MCF 10A (cell line): ENCODE measurements at regions not wholly inside any gene's neighbourhood (a gene's known extent, or its start where the extent isn't known, plus 50 kb on each side); places are given as distances from the start of the nearest gene placed in this dataset.

ENCODE experiments used
- BruUV-seq: library from RNA; stranded (reverse); fragments of 400-500 nt; replicated peaks from 2 replicates; lab custom pipeline; 2021; lab: Mats Ljungman, UMichigan
- CTCF ChIA-PET: fragments of 300-600 bp; sonication (Branson Sonifier 250); formaldehyde crosslinking; extraction: SDS; loops from one replicate; lab custom pipeline; 2021; ENCODE audit warnings: antibody characterized with exemption, inconsistent platforms; lab: Yijun Ruan, JAX
- POLR2A ChIA-PET: fragments of 300-600, 350-650 bp; sonication (Branson Sonifier 250); formaldehyde crosslinking; extraction: SDS; loops from one replicate; lab custom pipeline; 2020; ENCODE audit warnings: antibody characterized with exemption, inconsistent platforms; lab: Yijun Ruan, JAX
- DNase-seq: peaks from one replicate; pipeline ENCODE4 v3.0.0-alpha.2; 2018; ENCODE audit not compliant: unreplicated experiment
- H3K27ac Mint-ChIP-seq: one replicate; pipeline ENCODE4 v1.8.0; 2022; ENCODE audit warnings: mild to moderate bottlenecking, low read depth, mixed read lengths; ENCODE audit not compliant: unreplicated experiment
- H3K27me3 Mint-ChIP-seq: one replicate; pipeline ENCODE4 v1.8.0; 2022; ENCODE audit warnings: mixed read lengths; ENCODE audit not compliant: insufficient read depth, unreplicated experiment
- H3K36me3 Mint-ChIP-seq: one replicate; pipeline ENCODE4 v1.8.0; 2022; ENCODE audit warnings: mild to moderate bottlenecking, moderate library complexity, mixed read lengths; ENCODE audit not compliant: insufficient read depth, unreplicated experiment
- H3K4me1 Mint-ChIP-seq: one replicate; pipeline ENCODE4 v1.8.0; 2022; ENCODE audit warnings: mixed read lengths; ENCODE audit not compliant: insufficient read depth, unreplicated experiment
- H3K4me3 Mint-ChIP-seq: one replicate; pipeline ENCODE4 v1.8.0; 2022; ENCODE audit warnings: mild to moderate bottlenecking, moderate library complexity, mixed read lengths; ENCODE audit not compliant: unreplicated experiment
- H3K9me3 Mint-ChIP-seq: one replicate; pipeline ENCODE4 v1.8.0; 2022; ENCODE audit warnings: mixed read lengths; ENCODE audit not compliant: unreplicated experiment
- intact Hi-C: fragments of 100-400 bp; cut with micrococcal nuclease; formaldehyde crosslinking; loops from 2 replicates; pipeline ENCODE4 v1.14.1; 2022
- TF ChIP-seq, protein P1 (sequence below): fragments of 200-600 bp; IDR thresholded peaks from one replicate; pipeline ENCODE4 v1.8.0; 2022; ENCODE audit warnings: antibody characterized with exemption, mild to moderate bottlenecking; ENCODE audit not compliant: unreplicated experiment

DNA sequence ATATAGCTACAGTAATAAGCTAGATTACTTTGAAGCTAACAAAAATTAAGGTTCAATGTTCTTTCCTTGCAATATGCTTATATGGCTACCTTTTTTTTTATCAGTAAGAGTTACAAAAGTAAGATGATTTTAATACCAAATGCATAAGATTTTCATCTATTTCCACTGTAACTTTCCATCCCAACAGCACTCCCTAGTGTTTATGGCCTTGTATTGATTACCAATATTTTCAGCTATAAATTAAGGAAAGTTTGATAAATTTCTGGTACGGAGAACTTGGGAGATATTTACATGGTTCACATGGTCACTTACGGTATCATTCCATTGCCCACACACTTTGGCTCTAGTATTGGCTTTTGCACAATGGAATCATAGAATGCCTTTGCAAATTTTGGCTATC lies 448.9 kb upstream of the PABPC4L start:
- ChIA-PET CTCF (interaction anchor here (0.6 kb wide), 1 partner anchor 104 kb away, joined by 3 read pairs; no protein-coding TSS in a partner anchor), POLR2A (no interaction called here)
- Mint-ChIP-seq H3K27me3 (no peaks in the 10 kb centered on the region), H3K4me3 (no peak overlapping the region), H3K27ac (no peak overlapping the region), H3K4me1 (no peaks in the 10 kb centered on the region), H3K36me3 (no peaks in the 10 kb centered on the region), H3K9me3 (no peaks in the 10 kb centered on the region)
- DNase-seq = no peak
- BruUV-seq = no TSS peak
- TF ChIP-seq, protein P1, sequence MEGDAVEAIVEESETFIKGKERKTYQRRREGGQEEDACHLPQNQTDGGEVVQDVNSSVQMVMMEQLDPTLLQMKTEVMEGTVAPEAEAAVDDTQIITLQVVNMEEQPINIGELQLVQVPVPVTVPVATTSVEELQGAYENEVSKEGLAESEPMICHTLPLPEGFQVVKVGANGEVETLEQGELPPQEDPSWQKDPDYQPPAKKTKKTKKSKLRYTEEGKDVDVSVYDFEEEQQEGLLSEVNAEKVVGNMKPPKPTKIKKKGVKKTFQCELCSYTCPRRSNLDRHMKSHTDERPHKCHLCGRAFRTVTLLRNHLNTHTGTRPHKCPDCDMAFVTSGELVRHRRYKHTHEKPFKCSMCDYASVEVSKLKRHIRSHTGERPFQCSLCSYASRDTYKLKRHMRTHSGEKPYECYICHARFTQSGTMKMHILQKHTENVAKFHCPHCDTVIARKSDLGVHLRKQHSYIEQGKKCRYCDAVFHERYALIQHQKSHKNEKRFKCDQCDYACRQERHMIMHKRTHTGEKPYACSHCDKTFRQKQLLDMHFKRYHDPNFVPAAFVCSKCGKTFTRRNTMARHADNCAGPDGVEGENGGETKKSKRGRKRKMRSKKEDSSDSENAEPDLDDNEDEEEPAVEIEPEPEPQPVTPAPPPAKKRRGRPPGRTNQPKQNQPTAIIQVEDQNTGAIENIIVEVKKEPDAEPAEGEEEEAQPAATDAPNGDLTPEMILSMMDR = no peak
- intact Hi-C loops = no loop called here

- H3K36me3 Mint-ChIP-seq = no peaks in the 10 kb centered on the region
Measured at GRCh38 chr4:134645778-134646177, 444.2 kb upstream of the PABPC4L start.

GRCh38 chr4:134636338-134637051 lies 434.9 kb upstream of the PABPC4L start:
- intact Hi-C loops = no loop called here
- Mint-ChIP-seq H3K4me3 (no peak overlapping the region), H3K27me3 (no peaks in the 10 kb centered on the region), H3K36me3 (no peaks in the 10 kb centered on the region), H3K27ac (no peak overlapping the region), H3K4me1 (no peaks in the 10 kb centered on the region), H3K9me3 (no peaks in the 10 kb centered on the region)
- DNase-seq = no peak
- ChIA-PET POLR2A (no interaction called here), CTCF (interaction anchor here (0.5 to 0.6 kb wide), 4 partner anchors 86 to 495 kb away, joined by 3 to 4 read pairs (median 3); no protein-coding TSS in a partner anchor)
- no TSS peak for BruUV-seq
- TF ChIP-seq, protein P1 = no peak

More at GRCh38 chr4:134645778-134646177, 444.2 kb upstream of the PABPC4L start:
- no peak for DNase-seq
- BruUV-seq = no TSS peak
- intact Hi-C loops = no loop called here
- Mint-ChIP-seq H3K27ac (no peak overlapping the region), H3K9me3 (peaks cover 7% of the 10 kb centered on the region), H3K27me3 (no peaks in the 10 kb centered on the region), H3K4me1 (no peaks in the 10 kb centered on the region), H3K4me3 (no peak overlapping the region)
- TF ChIP-seq, protein P1 = no peak
- CTCF ChIA-PET = interaction anchor here (0.6 kb wide), 1 partner anchor 101 kb away, joined by 3 read pairs; no protein-coding TSS in a partner anchor
- POLR2A ChIA-PET = no interaction called here

DNA sequence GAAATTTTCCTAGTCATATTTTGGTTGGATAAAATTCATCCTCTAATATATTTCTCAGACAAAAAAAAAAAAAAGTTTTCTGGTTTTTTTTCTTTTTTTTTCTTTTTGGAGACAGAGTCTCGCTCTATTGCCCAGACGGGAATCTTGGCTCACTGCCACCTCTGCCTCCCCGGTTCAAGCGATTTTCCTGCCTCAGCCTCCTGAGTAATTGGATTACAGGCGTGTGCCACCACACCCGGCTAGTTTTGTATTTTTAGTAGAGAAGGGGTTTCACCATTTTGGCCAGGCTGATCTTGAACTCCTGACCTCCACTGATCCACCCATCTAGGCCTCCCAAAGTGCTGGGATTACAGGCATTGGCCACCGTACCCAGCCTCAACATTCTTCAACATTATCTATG lies 432.7 kb upstream of the PABPC4L start:
- no peaks in the 10 kb centered on the region for H3K9me3 Mint-ChIP-seq
- H3K27me3 Mint-ChIP-seq = no peaks in the 10 kb centered on the region
- no peak overlapping the region for H3K4me3 Mint-ChIP-seq
- no peak for DNase-seq
- H3K27ac Mint-ChIP-seq = no peak overlapping the region
- BruUV-seq = no TSS peak
- intact Hi-C loops = no loop called here
- TF ChIP-seq, protein P1 = no peak
- ChIA-PET CTCF (no interaction called here), POLR2A (no interaction called here)
- H3K36me3 Mint-ChIP-seq = no peaks in the 10 kb centered on the region
- no peaks in the 10 kb centered on the region for H3K4me1 Mint-ChIP-seq
